Activated CD8-positive, alpha-beta T cell treated with anti-CD3 and anti-CD28 coated beads, Interleukin-2, amount 10 ng/mL, durations not matched to agents 7 days and 5 days (primary cell): ENCODE measurements at regions not wholly inside any gene's neighbourhood (a gene's known extent, or its start where the extent isn't known, plus 50 kb on each side); places are given as distances from the start of the nearest gene placed in this dataset.

Source experiments
- ATAC-seq: fragments of 150-1000 bp; cut with Tn5 transposase; one replicate; pipeline ENCODE4 v1.10.0; 2021; ENCODE audit warnings: moderate library complexity
- CTCF ChIA-PET: fragments of 350-600 bp; sonication (Branson Sonifier 250); formaldehyde crosslinking; loops from one replicate; lab custom pipeline; 2021; ENCODE audit warnings: antibody characterized with exemption; lab: Charles Lee
- POLR2A ChIA-PET: fragments of 350-600 bp; sonication (Branson Sonifier 250); formaldehyde crosslinking; loops from one replicate; lab custom pipeline; 2021; ENCODE audit warnings: antibody characterized with exemption; lab: Charles Lee
- DNase-seq: peaks from one replicate; pipeline ENCODE4 v3.0.0-alpha.2; 2020
- H3K27ac Mint-ChIP-seq: one replicate; pipeline ENCODE4 v1.8.0; 2021; ENCODE audit warnings: mild to moderate bottlenecking, mixed read lengths
- H3K27me3 Mint-ChIP-seq: one replicate; pipeline ENCODE4 v1.8.0; 2021; ENCODE audit warnings: low read depth, mixed read lengths
- H3K36me3 Mint-ChIP-seq: one replicate; pipeline ENCODE4 v1.8.0; 2021; ENCODE audit warnings: low read depth, mixed read lengths
- H3K4me1 Mint-ChIP-seq: one replicate; pipeline ENCODE4 v1.8.0; 2021; ENCODE audit warnings: low read depth, mixed read lengths
- H3K4me3 Mint-ChIP-seq: one replicate; pipeline ENCODE4 v1.8.0; 2021; ENCODE audit warnings: mild to moderate bottlenecking, mixed read lengths
- H3K9me3 Mint-ChIP-seq: one replicate; pipeline ENCODE4 v1.8.0; 2022; ENCODE audit warnings: mixed read lengths; ENCODE audit not compliant: insufficient read depth

DNA sequence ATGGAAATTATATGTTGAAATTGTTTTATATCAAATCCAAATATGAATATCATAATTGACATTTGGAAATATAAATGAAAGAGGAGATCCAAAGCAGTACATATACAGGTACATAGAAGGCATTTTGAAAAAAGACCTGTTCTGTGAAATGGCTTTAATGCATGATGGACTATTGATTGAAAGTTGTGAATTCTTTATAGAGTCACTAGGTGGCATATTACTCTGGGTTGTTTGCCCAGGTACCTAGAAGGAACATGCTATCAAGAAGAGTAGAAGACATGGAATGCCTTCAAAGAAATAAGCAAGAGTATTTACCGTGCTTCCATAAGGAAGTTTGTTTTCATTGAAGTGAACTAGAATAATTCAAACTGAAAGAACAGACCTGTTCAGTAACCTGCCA, 160.0 kb upstream of the ANK3 start:
- CTCF ChIA-PET = no interaction called here
- H3K4me1 Mint-ChIP-seq = no peaks in the 10 kb centered on the region
- H3K36me3 Mint-ChIP-seq = no peaks in the 10 kb centered on the region
- POLR2A ChIA-PET = no interaction called here
- peaks cover 3% of the 10 kb centered on the region for H3K9me3 Mint-ChIP-seq
- no peak overlapping the region for H3K4me3 Mint-ChIP-seq
- peaks cover 3% of the 10 kb centered on the region for H3K27me3 Mint-ChIP-seq
- H3K27ac Mint-ChIP-seq = no peak overlapping the region
- ATAC-seq = no peak
- no peak for DNase-seq

DNA sequence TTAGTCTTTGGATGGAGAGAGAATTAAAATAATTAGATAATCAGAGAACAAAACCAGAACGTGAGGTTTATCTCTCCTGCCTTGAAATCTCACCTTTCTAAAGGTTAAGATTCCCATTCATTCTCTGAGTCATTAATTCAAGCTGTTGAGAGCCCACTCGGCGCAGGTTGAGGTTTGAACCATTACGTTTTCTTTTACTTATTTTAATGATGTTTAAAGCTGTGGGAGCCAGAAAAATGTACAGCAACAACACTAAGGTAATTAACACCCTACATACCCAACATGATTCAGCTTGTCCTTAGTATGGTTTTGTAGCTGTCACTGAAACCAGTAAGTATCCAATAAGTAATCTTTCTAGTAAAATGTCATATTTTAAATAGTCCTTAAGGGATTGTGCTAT, 153.0 kb upstream of the ANK3 start:
- Mint-ChIP-seq H3K4me3 (no peak overlapping the region), H3K27ac (no peak overlapping the region), H3K36me3 (no peaks in the 10 kb centered on the region), H3K4me1 (no peaks in the 10 kb centered on the region), H3K9me3 (no peaks in the 10 kb centered on the region), H3K27me3 (peaks cover 3% of the 10 kb centered on the region)
- no peak for DNase-seq
- ATAC-seq = no peak
- ChIA-PET POLR2A (no interaction called here), CTCF (no interaction called here)

DNA sequence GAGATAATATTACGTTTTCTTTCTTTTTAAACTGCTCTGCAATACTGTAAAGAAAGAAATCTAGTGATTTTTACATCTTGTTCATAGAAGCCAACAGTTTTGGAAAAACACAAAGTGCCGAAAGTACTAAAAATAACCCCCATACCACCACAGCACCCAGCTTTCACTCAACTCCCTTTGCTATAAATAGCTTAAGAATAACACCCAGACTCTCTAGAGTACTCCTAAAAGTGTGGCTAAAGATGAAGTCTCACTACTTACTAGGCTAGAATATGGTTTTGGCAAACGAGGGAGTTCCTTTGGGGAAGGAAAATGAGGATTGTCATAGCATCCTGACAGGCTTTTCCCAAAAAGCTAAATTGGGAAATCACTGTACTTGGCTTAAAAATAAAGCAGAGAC, 151.8 kb upstream of the ANK3 start:
- CTCF ChIA-PET = no interaction called here

GRCh38 chr10:60537697-60538096, 148.0 kb upstream of the ANK3 start:
- H3K36me3 Mint-ChIP-seq = no peaks in the 10 kb centered on the region
- no peak overlapping the region for H3K4me3 Mint-ChIP-seq
- DNase-seq = no peak
- CTCF ChIA-PET = no interaction called here
- POLR2A ChIA-PET = no interaction called here
- peaks cover 6% of the 10 kb centered on the region for H3K4me1 Mint-ChIP-seq
- no peak overlapping the region for H3K27ac Mint-ChIP-seq
- ATAC-seq = no peak
- no peaks in the 10 kb centered on the region for H3K9me3 Mint-ChIP-seq
- no peaks in the 10 kb centered on the region for H3K27me3 Mint-ChIP-seq

More for the DNA sequence above, 151.8 kb upstream of the ANK3 start:
- Mint-ChIP-seq H3K27ac (no peak overlapping the region), H3K9me3 (no peaks in the 10 kb centered on the region), H3K27me3 (peaks cover 3% of the 10 kb centered on the region), H3K4me1 (peaks cover 1% of the 10 kb centered on the region), H3K36me3 (no peaks in the 10 kb centered on the region), H3K4me3 (no peak overlapping the region)
- POLR2A ChIA-PET = no interaction called here
- ATAC-seq (no peak), DNase-seq (no peak)

- no peaks in the 10 kb centered on the region for H3K27me3 Mint-ChIP-seq
- ChIA-PET CTCF (no interaction called here), POLR2A (no interaction called here)
- DNase-seq (no peak), ATAC-seq (no peak)
- no peaks in the 10 kb centered on the region for H3K9me3 Mint-ChIP-seq
- H3K36me3 Mint-ChIP-seq = no peaks in the 10 kb centered on the region
- peaks cover 6% of the 10 kb centered on the region for H3K4me1 Mint-ChIP-seq
- no peak overlapping the region for H3K27ac Mint-ChIP-seq
- H3K4me3 Mint-ChIP-seq = no peak overlapping the region
Observed at GRCh38 chr10:60536529-60537114, 146.9 kb upstream of the ANK3 start.

- H3K36me3 Mint-ChIP-seq = no peaks in the 10 kb centered on the region
- no peaks in the 10 kb centered on the region for H3K27me3 Mint-ChIP-seq
- H3K27ac Mint-ChIP-seq = no peak overlapping the region
- DNase-seq = no peak
- ChIA-PET POLR2A (no interaction called here), CTCF (no interaction called here)
- H3K4me1 Mint-ChIP-seq = peaks cover 6% of the 10 kb centered on the region
- no peaks in the 10 kb centered on the region for H3K9me3 Mint-ChIP-seq
- ATAC-seq = no peak
- H3K4me3 Mint-ChIP-seq = no peak overlapping the region
Observed at GRCh38 chr10:60535427-60535826, 145.8 kb upstream of the ANK3 start.

DNA sequence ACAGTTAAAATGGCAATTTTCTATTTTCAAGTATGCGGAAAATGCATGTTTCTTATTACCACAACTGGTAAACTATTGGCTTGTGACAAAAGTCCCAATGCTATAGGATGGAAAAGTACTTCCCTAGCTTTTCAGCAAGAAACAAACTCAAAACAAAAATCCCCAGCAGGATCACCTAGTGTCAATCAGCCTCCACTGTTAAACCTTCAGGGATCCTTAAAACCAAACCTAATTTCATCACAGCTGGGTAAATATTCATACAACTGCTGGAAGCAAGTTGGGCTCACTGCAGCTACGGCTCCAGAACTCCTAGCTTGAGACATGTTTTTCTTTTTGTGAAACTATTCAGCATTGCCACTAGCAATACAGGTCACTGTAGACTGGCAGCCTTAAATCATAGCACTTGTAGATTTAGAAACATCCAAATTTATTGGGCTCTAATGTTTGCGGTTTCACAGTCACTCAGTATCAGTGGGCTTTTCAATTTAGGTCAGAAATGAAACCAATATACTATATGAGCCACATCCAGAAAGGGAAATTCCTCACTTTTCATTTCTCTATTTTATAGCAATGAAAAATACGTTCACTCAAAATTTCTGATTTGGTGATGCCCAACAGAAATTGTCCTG, 145.2 kb upstream of the ANK3 start:
- no peak for ATAC-seq

DNA sequence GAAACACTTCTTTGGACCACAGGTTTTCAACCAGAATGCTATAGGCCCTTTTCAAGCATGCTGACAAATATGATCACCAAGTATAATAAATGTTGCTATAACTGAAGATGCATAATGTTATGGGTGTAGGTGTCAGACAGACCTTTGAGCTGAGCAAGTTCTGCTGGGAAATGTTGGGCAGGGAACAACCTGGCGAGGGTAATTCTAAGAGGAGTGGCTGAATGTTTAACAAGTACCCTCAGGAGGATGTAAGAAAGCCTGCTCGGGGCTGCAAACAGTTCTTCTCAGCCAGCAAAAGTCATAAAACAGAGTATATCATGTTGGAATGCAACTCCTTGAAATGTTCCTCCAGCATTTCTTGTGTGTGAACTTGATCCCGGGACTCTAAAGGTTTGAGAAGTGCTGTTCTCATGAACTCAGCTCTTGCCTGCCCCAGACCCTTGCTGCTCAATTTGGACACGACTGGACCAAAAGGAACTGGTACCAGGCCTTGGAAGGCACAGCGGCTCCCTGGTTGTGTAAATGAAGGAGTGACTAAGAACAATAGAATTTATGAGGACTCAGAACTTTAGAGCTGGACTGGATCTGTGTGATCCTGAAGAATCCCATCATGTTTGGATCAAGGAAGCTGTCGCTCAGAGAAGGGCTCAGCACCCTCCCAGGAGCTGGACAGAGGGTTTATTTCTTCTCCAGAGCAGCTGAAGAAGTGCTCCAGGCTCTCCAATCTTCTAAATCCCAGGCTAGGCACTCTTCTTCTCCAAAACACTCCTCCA, 143.2 kb upstream of the ANK3 start:
- Mint-ChIP-seq H3K9me3 (no peaks in the 10 kb centered on the region), H3K27ac (no peak overlapping the region), H3K4me1 (peaks cover 6% of the 10 kb centered on the region), H3K27me3 (no peaks in the 10 kb centered on the region), H3K36me3 (no peaks in the 10 kb centered on the region), H3K4me3 (no peak overlapping the region)
- ATAC-seq = no peak
- POLR2A ChIA-PET = no interaction called here
- no peak for DNase-seq
- CTCF ChIA-PET = interaction anchor here (1.0 kb wide), 1 partner anchor 19 kb away, joined by 3 read pairs; no protein-coding TSS in a partner anchor

More for the DNA sequence above, 145.2 kb upstream of the ANK3 start:
- ChIA-PET POLR2A (no interaction called here), CTCF (no interaction called here)
- Mint-ChIP-seq H3K4me3 (no peak overlapping the region), H3K4me1 (peaks cover 6% of the 10 kb centered on the region), H3K27ac (no peak overlapping the region), H3K36me3 (no peaks in the 10 kb centered on the region), H3K9me3 (no peaks in the 10 kb centered on the region), H3K27me3 (no peaks in the 10 kb centered on the region)
- DNase-seq = no peak

GRCh38 chr10:60531006-60531405, 141.3 kb upstream of the ANK3 start:
- H3K4me3 Mint-ChIP-seq = no peak overlapping the region
- POLR2A ChIA-PET = no interaction called here
- DNase-seq (no peak), ATAC-seq (no peak)
- H3K27me3 Mint-ChIP-seq = no peaks in the 10 kb centered on the region
- H3K4me1 Mint-ChIP-seq = peaks cover under 1% of the 10 kb centered on the region
- no peaks in the 10 kb centered on the region for H3K9me3 Mint-ChIP-seq
- CTCF ChIA-PET = no interaction called here
- no peaks in the 10 kb centered on the region for H3K36me3 Mint-ChIP-seq
- H3K27ac Mint-ChIP-seq = no peak overlapping the region

DNA sequence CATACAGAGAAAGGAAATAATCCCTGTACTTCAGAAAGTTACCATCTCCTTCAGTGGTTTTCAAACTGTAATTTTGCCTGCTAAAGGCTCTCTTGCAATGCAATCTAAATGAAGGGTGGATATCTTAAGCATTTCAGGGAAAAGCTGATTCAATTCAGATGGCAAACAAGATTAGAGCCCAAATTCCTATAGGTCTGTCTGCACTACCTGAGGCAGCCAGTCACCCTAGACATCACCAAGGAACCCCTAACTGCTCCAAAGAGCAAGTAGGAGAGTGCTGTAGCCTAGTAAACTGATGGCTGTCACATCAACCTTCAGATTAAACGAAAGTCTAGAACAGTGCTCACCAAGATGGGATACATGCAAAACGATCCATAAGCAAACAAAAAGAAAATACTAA, 138.0 kb upstream of the ANK3 start:
- no peak overlapping the region for H3K27ac Mint-ChIP-seq
- H3K4me3 Mint-ChIP-seq = no peak overlapping the region
- H3K4me1 Mint-ChIP-seq = no peaks in the 10 kb centered on the region
- ChIA-PET CTCF (no interaction called here), POLR2A (no interaction called here)
- no peak for DNase-seq
- no peak for ATAC-seq
- H3K36me3 Mint-ChIP-seq = no peaks in the 10 kb centered on the region
- no peaks in the 10 kb centered on the region for H3K9me3 Mint-ChIP-seq
- H3K27me3 Mint-ChIP-seq = no peaks in the 10 kb centered on the region

GRCh38 chr10:60525716-60526585, 136.3 kb upstream of the ANK3 start:
- Mint-ChIP-seq H3K4me1 (peaks cover 3% of the 10 kb centered on the region), H3K4me3 (no peak overlapping the region), H3K27me3 (no peaks in the 10 kb centered on the region), H3K9me3 (no peaks in the 10 kb centered on the region), H3K36me3 (no peaks in the 10 kb centered on the region), H3K27ac (no peak overlapping the region)
- ChIA-PET CTCF (no interaction called here), POLR2A (no interaction called here)
- ATAC-seq (no peak), DNase-seq (no peak)

DNA sequence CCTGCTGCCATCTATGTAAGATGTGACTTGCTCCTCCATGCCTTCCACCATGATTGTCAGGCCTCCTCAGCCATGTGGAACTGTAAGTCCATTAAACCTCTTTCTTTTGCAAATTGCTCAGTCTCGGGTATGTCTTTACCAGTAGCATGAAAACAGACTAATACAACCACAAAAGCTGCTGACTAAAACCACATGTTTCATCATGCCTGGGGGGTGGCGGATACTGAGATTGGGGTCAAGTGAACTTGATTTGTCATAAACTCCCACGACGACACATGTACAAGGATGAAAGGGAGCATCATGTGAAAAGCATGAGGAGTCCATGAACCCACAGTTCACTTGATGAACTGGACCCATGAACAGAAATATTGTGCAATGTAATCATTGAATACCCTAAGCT, 134.9 kb upstream of the ANK3 start:
- Mint-ChIP-seq H3K9me3 (no peaks in the 10 kb centered on the region), H3K36me3 (no peaks in the 10 kb centered on the region), H3K27ac (no peak overlapping the region), H3K4me1 (peaks cover 3% of the 10 kb centered on the region), H3K4me3 (no peak overlapping the region), H3K27me3 (no peaks in the 10 kb centered on the region)
- DNase-seq (no peak), ATAC-seq (no peak)
- POLR2A ChIA-PET = no interaction called here
- CTCF ChIA-PET = no interaction called here
